ENCODE measurements at regions not wholly inside any gene's neighbourhood (a gene's known extent, or its start where the extent isn't known, plus 50 kb on each side); places are given as distances from the start of the nearest gene placed in this dataset.

GRCh38 chr13:104962411-104962810 lies 1573.1 kb downstream of the EFNB2 start (continued):
- no peak for TF ChIP-seq STAT1 (IDR thresholded peaks at IDR 0.05; ENCODE audit: unreplicated experiment)
- TF ChIP-seq POLR2AphosphoS5 (IDR thresholded peaks at IDR 0.05; ENCODE audit: low read depth) = no peak
- no peak for TF ChIP-seq ETS1 (IDR thresholded peaks at IDR 0.05)
- TF ChIP-seq EZH2phosphoT487 (IDR thresholded peaks at IDR 0.05; ENCODE audit: unreplicated experiment) = no peak

GRCh38 chr13:104961246-104961645 lies 1574.2 kb downstream of the EFNB2 start:
- H3K27ac Mint-ChIP-seq = no peak overlapping the region
- no peaks in the 10 kb centered on the region for H3F3A ChIP-seq (replicated peaks; ENCODE audit: low read depth)
- no peak overlapping the region for H3K4me2 ChIP-seq
- H3K4me3 ChIP-seq = no peak overlapping the region
- H3K4me3 Mint-ChIP-seq = no peak overlapping the region
- ATAC-seq = no peak
- H3K27me3 ChIP-seq (ENCODE audit: insufficient read depth) = no peaks in the 10 kb centered on the region
- no peak for DNase-seq (ENCODE audit: low spot score)
- H4K20me1 ChIP-seq (replicated peaks; ENCODE audit: insufficient read depth) = no peaks in the 10 kb centered on the region
- no peak for TF ChIP-seq JUNB (IDR thresholded peaks at IDR 0.05; ENCODE audit: unreplicated experiment)
- H3K9me3 Mint-ChIP-seq = no peaks in the 10 kb centered on the region; the same call in 1 of the 3 replicates
- H3K27ac ChIP-seq (ENCODE audit: low read depth) = no peak overlapping the region
- H3K9me2 ChIP-seq (ENCODE audit: insufficient read depth) = no peaks in the 10 kb centered on the region
- no peaks in the 10 kb centered on the region for H3K4me1 Mint-ChIP-seq
- H3K36me3 ChIP-seq (ENCODE audit: insufficient read depth) = no peaks in the 10 kb centered on the region
- no peaks in the 10 kb centered on the region for H3K36me3 Mint-ChIP-seq (ENCODE audit: low read depth)
- no peaks in the 10 kb centered on the region for H3K79me2 ChIP-seq (replicated peaks; ENCODE audit: insufficient read depth)
- no peaks in the 10 kb centered on the region for H3K27me3 Mint-ChIP-seq (ENCODE audit: insufficient read depth, low read depth, poor library complexity)
- no peaks in the 10 kb centered on the region for H3K4me1 ChIP-seq (ENCODE audit: insufficient read depth)
- no peak overlapping the region for H2AFZ ChIP-seq

GRCh38 chr13:104954210-104954609 lies 1581.3 kb downstream of the EFNB2 start:
- Histone ChIP-seq H3K4me1 (ENCODE audit: insufficient read depth) (no peaks in the 10 kb centered on the region), H3K27me3 (ENCODE audit: insufficient read depth) (no peaks in the 10 kb centered on the region), H3K4me3 (no peak overlapping the region), H3K9me2 (ENCODE audit: insufficient read depth) (no peaks in the 10 kb centered on the region), H3K79me2 (replicated peaks; ENCODE audit: insufficient read depth) (no peaks in the 10 kb centered on the region), H3K27ac (ENCODE audit: low read depth) (no peak overlapping the region), H3K4me2 (no peak overlapping the region), H3F3A (replicated peaks; ENCODE audit: low read depth) (no peaks in the 10 kb centered on the region), H3K36me3 (ENCODE audit: insufficient read depth) (no peaks in the 10 kb centered on the region), H4K20me1 (replicated peaks; ENCODE audit: insufficient read depth) (no peaks in the 10 kb centered on the region), H2AFZ (no peak overlapping the region)
- TF ChIP-seq EZH2phosphoT487 (IDR thresholded peaks at IDR 0.05; ENCODE audit: unreplicated experiment) = no peak
- TF ChIP-seq, protein P1, sequence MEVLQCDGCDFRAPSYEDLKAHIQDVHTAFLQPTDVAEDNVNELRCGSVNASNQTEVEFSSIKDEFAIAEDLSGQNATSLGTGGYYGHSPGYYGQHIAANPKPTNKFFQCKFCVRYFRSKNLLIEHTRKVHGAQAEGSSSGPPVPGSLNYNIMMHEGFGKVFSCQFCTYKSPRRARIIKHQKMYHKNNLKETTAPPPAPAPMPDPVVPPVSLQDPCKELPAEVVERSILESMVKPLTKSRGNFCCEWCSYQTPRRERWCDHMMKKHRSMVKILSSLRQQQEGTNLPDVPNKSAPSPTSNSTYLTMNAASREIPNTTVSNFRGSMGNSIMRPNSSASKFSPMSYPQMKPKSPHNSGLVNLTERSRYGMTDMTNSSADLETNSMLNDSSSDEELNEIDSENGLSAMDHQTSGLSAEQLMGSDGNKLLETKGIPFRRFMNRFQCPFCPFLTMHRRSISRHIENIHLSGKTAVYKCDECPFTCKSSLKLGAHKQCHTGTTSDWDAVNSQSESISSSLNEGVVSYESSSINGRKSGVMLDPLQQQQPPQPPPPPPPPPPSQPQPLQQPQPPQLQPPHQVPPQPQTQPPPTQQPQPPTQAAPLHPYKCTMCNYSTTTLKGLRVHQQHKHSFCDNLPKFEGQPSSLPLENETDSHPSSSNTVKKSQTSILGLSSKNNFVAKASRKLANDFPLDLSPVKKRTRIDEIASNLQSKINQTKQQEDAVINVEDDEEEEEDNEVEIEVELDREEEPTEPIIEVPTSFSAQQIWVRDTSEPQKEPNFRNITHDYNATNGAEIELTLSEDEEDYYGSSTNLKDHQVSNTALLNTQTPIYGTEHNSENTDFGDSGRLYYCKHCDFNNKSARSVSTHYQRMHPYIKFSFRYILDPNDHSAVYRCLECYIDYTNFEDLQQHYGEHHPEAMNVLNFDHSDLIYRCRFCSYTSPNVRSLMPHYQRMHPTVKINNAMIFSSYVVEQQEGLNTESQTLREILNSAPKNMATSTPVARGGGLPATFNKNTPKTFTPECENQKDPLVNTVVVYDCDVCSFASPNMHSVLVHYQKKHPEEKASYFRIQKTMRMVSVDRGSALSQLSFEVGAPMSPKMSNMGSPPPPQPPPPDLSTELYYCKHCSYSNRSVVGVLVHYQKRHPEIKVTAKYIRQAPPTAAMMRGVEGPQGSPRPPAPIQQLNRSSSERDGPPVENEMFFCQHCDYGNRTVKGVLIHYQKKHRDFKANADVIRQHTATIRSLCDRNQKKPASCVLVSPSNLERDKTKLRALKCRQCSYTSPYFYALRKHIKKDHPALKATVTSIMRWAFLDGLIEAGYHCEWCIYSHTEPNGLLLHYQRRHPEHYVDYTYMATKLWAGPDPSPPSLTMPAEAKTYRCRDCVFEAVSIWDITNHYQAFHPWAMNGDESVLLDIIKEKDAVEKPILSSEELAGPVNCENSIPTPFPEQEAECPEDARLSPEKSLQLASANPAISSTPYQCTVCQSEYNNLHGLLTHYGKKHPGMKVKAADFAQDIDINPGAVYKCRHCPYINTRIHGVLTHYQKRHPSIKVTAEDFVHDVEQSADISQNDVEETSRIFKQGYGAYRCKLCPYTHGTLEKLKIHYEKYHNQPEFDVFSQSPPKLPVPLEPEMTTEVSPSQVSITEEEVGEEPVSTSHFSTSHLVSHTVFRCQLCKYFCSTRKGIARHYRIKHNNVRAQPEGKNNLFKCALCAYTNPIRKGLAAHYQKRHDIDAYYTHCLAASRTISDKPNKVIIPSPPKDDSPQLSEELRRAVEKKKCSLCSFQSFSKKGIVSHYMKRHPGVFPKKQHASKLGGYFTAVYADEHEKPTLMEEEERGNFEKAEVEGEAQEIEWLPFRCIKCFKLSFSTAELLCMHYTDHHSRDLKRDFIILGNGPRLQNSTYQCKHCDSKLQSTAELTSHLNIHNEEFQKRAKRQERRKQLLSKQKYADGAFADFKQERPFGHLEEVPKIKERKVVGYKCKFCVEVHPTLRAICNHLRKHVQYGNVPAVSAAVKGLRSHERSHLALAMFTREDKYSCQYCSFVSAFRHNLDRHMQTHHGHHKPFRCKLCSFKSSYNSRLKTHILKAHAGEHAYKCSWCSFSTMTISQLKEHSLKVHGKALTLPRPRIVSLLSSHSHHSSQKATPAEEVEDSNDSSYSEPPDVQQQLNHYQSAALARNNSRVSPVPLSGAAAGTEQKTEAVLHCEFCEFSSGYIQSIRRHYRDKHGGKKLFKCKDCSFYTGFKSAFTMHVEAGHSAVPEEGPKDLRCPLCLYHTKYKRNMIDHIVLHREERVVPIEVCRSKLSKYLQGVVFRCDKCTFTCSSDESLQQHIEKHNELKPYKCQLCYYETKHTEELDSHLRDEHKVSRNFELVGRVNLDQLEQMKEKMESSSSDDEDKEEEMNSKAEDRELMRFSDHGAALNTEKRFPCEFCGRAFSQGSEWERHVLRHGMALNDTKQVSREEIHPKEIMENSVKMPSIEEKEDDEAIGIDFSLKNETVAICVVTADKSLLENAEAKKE (CRISPR knock-in tag; IDR thresholded peaks at IDR 0.05) = no peak
- no peak overlapping the region for H3K27ac Mint-ChIP-seq
- H3K4me3 Mint-ChIP-seq = no peak overlapping the region
- ATAC-seq (no peak), DNase-seq (ENCODE audit: low spot score) (no peak)
- H3K36me3 Mint-ChIP-seq (ENCODE audit: low read depth) = peaks cover 6% of the 10 kb centered on the region; the same call in 2 of the 3 replicates
- H3K9me3 Mint-ChIP-seq = peaks cover 4% of the 10 kb centered on the region
- no peaks in the 10 kb centered on the region for H3K27me3 Mint-ChIP-seq (ENCODE audit: insufficient read depth, low read depth, poor library complexity)
- H3K4me1 Mint-ChIP-seq = no peaks in the 10 kb centered on the region

Measured in GM23338 (cell line).